ENCODE measurements at regions not wholly inside any gene's neighbourhood (a gene's known extent, or its start where the extent isn't known, plus 50 kb on each side); places are given as distances from the start of the nearest gene placed in this dataset.

DNA sequence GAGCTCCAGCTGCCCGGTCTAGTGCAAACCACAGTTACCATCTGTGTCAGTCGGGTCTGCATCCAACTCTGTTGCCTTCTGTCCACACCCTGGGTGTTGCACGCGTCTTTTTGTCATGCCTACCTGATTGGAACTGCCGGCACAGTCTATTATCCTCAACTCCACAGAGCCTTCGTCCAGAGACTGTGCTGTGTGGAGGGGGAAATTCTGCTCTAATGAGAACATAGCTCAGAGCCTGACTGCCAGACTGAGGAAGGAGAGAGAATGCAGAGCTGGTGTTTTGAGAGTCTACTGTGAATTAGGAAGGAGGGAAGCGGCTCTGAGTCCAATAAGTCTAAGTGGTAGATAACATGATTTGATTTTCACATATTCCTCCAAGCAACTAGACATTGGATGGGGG lies 68.3 kb upstream of the GPR139 start:
- H3K9me3 Mint-ChIP-seq (ENCODE audit: unreplicated experiment), result peaks cover 4% of the 10 kb centered on the region
- H3K4me3 Mint-ChIP-seq (ENCODE audit: unreplicated experiment), result peak overlapping the region; percentile 21
- peak; percentile 43 for DNase-seq
- H3K27ac Mint-ChIP-seq (ENCODE audit: unreplicated experiment), result peak overlapping the region; percentile 9
- TF ChIP-seq, protein P1, sequence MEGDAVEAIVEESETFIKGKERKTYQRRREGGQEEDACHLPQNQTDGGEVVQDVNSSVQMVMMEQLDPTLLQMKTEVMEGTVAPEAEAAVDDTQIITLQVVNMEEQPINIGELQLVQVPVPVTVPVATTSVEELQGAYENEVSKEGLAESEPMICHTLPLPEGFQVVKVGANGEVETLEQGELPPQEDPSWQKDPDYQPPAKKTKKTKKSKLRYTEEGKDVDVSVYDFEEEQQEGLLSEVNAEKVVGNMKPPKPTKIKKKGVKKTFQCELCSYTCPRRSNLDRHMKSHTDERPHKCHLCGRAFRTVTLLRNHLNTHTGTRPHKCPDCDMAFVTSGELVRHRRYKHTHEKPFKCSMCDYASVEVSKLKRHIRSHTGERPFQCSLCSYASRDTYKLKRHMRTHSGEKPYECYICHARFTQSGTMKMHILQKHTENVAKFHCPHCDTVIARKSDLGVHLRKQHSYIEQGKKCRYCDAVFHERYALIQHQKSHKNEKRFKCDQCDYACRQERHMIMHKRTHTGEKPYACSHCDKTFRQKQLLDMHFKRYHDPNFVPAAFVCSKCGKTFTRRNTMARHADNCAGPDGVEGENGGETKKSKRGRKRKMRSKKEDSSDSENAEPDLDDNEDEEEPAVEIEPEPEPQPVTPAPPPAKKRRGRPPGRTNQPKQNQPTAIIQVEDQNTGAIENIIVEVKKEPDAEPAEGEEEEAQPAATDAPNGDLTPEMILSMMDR (IDR thresholded peaks at IDR 0.05; ENCODE audit: partially characterized antibody, unreplicated experiment), result no peak
- H3K4me1 Mint-ChIP-seq (ENCODE audit: low read depth, unreplicated experiment), result peaks cover 12% of the 10 kb centered on the region
- H3K36me3 Mint-ChIP-seq (ENCODE audit: unreplicated experiment), result no peaks in the 10 kb centered on the region
- peaks cover 13% of the 10 kb centered on the region for H3K27me3 Mint-ChIP-seq (ENCODE audit: unreplicated experiment)

DNA sequence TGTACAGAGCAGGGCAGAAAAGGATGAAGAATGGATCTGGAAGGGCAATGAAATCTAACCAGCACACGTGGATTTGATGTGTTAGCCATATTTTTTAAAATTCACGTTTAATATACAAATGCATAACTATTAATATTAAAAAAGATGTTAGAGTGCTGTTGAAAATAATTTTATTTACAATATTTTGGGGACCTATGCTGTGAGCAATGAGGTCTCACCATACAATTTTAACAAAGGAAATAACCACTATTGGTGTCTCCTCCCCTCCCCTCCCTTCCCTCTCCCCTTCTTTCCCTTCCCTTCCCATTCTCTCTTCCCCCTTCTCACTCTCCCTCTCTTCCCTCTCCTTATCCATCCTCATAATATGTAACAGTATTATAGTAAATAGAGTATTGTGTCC lies 64.2 kb upstream of the GPR139 start:
- no peak overlapping the region for H3K27ac Mint-ChIP-seq (ENCODE audit: unreplicated experiment)

DNA sequence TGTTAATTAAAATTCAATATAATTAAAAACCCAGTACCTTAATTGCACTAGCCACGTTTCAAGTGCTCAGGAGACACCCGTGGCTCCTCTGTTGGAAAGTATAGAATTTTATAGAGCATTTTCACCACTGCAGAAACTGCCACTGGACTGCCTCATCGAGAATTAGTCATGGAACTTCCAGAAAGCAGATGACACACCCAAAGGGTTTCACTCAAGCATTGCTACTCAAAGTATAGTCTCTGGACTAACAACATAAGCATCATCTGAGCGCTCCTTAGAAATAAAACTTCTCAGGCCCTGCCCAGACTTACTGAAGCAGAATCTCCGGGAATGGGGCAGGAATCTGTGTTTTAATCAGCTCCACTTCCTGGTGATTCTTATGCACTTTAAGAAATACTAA lies 63.5 kb upstream of the GPR139 start:
- peaks cover 2% of the 10 kb centered on the region for H3K9me3 Mint-ChIP-seq (ENCODE audit: unreplicated experiment)
- DNase-seq, result no peak

More for the DNA sequence above, 64.2 kb upstream of the GPR139 start:
- peaks cover 5% of the 10 kb centered on the region for H3K4me1 Mint-ChIP-seq (ENCODE audit: low read depth, unreplicated experiment)
- H3K9me3 Mint-ChIP-seq (ENCODE audit: unreplicated experiment), result peaks cover 2% of the 10 kb centered on the region
- TF ChIP-seq, protein P1 (IDR thresholded peaks at IDR 0.05; ENCODE audit: partially characterized antibody, unreplicated experiment), result no peak
- no peaks in the 10 kb centered on the region for H3K36me3 Mint-ChIP-seq (ENCODE audit: unreplicated experiment)
- H3K4me3 Mint-ChIP-seq (ENCODE audit: unreplicated experiment), result no peak overlapping the region
- peaks cover 10% of the 10 kb centered on the region for H3K27me3 Mint-ChIP-seq (ENCODE audit: unreplicated experiment)
- no peak for DNase-seq

DNA sequence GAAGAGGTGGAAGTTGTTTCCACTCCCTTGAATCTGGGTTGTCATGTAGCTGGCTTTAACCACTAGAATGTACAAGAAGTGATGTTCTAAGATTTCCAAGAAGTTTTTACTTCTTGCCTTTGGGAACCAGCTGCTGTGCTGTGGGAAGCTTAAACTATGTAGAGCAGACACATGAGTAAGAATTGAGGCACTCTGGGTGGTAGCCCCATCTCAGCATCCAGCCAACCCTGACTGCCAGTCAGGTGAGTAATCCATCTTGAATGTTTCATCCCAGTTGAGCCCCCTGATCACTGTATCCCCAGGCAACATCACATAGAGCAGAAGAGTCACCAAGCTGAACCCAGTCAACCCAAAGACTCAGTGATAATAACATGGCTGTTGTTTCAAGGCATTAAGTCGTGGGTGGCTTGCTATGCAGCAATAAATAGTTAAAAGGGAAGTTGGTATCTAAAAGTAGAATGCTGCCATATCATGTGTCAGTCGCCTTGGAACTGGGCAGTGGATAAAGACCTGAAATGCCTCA lies 62.8 kb upstream of the GPR139 start:
- DNase-seq, result no peak
- Mint-ChIP-seq H3K9me3 (ENCODE audit: unreplicated experiment) (no peaks in the 10 kb centered on the region), H3K4me1 (ENCODE audit: low read depth, unreplicated experiment) (no peaks in the 10 kb centered on the region), H3K27me3 (ENCODE audit: unreplicated experiment) (peaks cover 8% of the 10 kb centered on the region), H3K27ac (ENCODE audit: unreplicated experiment) (no peak overlapping the region), H3K4me3 (ENCODE audit: unreplicated experiment) (no peak overlapping the region), H3K36me3 (ENCODE audit: unreplicated experiment) (no peaks in the 10 kb centered on the region)
- TF ChIP-seq, protein P1 (IDR thresholded peaks at IDR 0.05; ENCODE audit: partially characterized antibody, unreplicated experiment), result no peak

More for the DNA sequence above, 63.5 kb upstream of the GPR139 start:
- no peak overlapping the region for H3K27ac Mint-ChIP-seq (ENCODE audit: unreplicated experiment)
- TF ChIP-seq, protein P1 (IDR thresholded peaks at IDR 0.05; ENCODE audit: partially characterized antibody, unreplicated experiment), result no peak
- H3K4me3 Mint-ChIP-seq (ENCODE audit: unreplicated experiment), result no peak overlapping the region
- peaks cover 5% of the 10 kb centered on the region for H3K4me1 Mint-ChIP-seq (ENCODE audit: low read depth, unreplicated experiment)
- no peaks in the 10 kb centered on the region for H3K36me3 Mint-ChIP-seq (ENCODE audit: unreplicated experiment)
- H3K27me3 Mint-ChIP-seq (ENCODE audit: unreplicated experiment), result peaks cover 10% of the 10 kb centered on the region

DNA sequence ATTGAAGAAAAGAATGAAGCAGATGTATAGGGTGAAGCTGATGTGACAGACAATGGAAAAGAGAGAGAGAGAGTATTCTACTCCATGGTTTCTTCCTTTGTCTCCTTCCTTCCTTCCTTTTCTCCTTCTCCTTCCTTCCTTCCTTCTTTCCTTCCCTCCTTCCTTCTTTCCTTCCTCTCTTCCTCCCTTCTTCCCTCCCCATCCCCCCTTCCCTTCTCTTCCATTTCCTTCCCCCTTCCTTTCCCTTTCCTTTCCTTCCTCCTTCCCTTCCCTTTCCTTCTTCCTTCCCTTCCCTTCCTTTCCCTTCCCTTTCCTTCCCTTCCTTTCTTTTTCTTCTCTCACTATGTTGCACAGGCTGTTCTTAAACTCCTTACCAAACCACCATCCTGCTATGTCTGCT lies 55.7 kb upstream of the GPR139 start:
- H3K36me3 Mint-ChIP-seq (ENCODE audit: unreplicated experiment), result peaks cover 17% of the 10 kb centered on the region
- H3K27ac Mint-ChIP-seq (ENCODE audit: unreplicated experiment), result no peak overlapping the region
- H3K9me3 Mint-ChIP-seq (ENCODE audit: unreplicated experiment), result peaks cover 7% of the 10 kb centered on the region
- TF ChIP-seq, protein P1 (IDR thresholded peaks at IDR 0.05; ENCODE audit: partially characterized antibody, unreplicated experiment), result no peak
- peaks cover under 1% of the 10 kb centered on the region for H3K27me3 Mint-ChIP-seq (ENCODE audit: unreplicated experiment)
- DNase-seq, result no peak
- H3K4me1 Mint-ChIP-seq (ENCODE audit: low read depth, unreplicated experiment), result no peaks in the 10 kb centered on the region
- no peak overlapping the region for H3K4me3 Mint-ChIP-seq (ENCODE audit: unreplicated experiment)
